ENCODE measurements at regions not wholly inside any gene's neighbourhood (a gene's known extent, or its start where the extent isn't known, plus 50 kb on each side); places are given as distances from the start of the nearest gene placed in this dataset.

DNA sequence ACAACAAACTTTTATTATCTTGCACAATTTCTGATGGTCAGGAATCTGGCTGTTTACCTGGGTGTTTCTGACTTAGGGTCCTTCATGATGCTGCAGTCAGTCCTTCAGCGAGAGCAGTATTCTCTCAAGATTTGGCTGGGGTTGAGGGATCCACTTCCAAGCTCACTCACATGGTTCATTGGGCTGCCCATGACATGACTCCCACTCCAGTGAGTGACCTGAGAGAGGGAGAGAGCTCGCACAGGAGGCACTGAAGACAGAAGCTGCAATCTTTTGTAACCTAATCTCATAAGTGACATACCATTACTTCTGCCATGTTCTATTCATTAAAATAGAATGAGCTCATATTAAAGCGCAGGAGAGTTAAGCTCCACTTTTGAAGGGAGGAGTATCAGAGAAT is 212.6 kb downstream of the SPATA31D1 start:
- Histone ChIP-seq H3K9ac (ENCODE audit: low read depth, low read length) (no peak overlapping the region), H3K4me3 (ENCODE audit: low read depth in 1 of 2, low read length in 2 of 2) (no peak overlapping the region), H4K20me1 (ENCODE audit: insufficient read depth, low read length) (no peaks in the 10 kb centered on the region), H3K36me3 (ENCODE audit: insufficient read depth, low read length) (no peaks in the 10 kb centered on the region), H2AFZ (ENCODE audit: low read depth, low read length) (no peak overlapping the region), H3K4me2 (ENCODE audit: insufficient read depth, low read length) (no peak overlapping the region), H3K79me2 (ENCODE audit: insufficient read depth, low read length) (no peaks in the 10 kb centered on the region), H3K9me3 (ENCODE audit: insufficient read depth, low read length, severe bottlenecking) (no peaks in the 10 kb centered on the region), H3K4me1 (ENCODE audit: insufficient read depth, low read length) (no peaks in the 10 kb centered on the region), H3K27ac (ENCODE audit: low read length) (no peak overlapping the region), H3K27me3 (ENCODE audit: insufficient read depth, low read length, poor library complexity) (no peaks in the 10 kb centered on the region)
- no peak for DNase-seq
- no peak for TF ChIP-seq EZH2 (IDR thresholded peaks at IDR 0.05; ENCODE audit: borderline replicate concordance, low read depth, low read length, severe bottlenecking)
- TF ChIP-seq, protein P1, sequence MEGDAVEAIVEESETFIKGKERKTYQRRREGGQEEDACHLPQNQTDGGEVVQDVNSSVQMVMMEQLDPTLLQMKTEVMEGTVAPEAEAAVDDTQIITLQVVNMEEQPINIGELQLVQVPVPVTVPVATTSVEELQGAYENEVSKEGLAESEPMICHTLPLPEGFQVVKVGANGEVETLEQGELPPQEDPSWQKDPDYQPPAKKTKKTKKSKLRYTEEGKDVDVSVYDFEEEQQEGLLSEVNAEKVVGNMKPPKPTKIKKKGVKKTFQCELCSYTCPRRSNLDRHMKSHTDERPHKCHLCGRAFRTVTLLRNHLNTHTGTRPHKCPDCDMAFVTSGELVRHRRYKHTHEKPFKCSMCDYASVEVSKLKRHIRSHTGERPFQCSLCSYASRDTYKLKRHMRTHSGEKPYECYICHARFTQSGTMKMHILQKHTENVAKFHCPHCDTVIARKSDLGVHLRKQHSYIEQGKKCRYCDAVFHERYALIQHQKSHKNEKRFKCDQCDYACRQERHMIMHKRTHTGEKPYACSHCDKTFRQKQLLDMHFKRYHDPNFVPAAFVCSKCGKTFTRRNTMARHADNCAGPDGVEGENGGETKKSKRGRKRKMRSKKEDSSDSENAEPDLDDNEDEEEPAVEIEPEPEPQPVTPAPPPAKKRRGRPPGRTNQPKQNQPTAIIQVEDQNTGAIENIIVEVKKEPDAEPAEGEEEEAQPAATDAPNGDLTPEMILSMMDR (IDR thresholded peaks at IDR 0.05; ENCODE audit: borderline replicate concordance, extremely low read depth, low read length, poor library complexity, severe bottlenecking): no peak
- no peak for ATAC-seq (ENCODE audit: insufficient read depth, low read depth)

- no peak for ATAC-seq (ENCODE audit: insufficient read depth, low read depth)
- H2AFZ ChIP-seq (ENCODE audit: low read depth, low read length): no peak overlapping the region
- no peaks in the 10 kb centered on the region for H3K79me2 ChIP-seq (ENCODE audit: insufficient read depth, low read length)
- H4K20me1 ChIP-seq (ENCODE audit: insufficient read depth, low read length): no peaks in the 10 kb centered on the region
- no peaks in the 10 kb centered on the region for H3K27me3 ChIP-seq (ENCODE audit: insufficient read depth, low read length, poor library complexity)
- no peak overlapping the region for H3K27ac ChIP-seq (ENCODE audit: low read length)
- H3K9ac ChIP-seq (ENCODE audit: low read depth, low read length): no peak overlapping the region
- no peak overlapping the region for H3K4me2 ChIP-seq (ENCODE audit: insufficient read depth, low read length)
- H3K36me3 ChIP-seq (ENCODE audit: insufficient read depth, low read length): no peaks in the 10 kb centered on the region
- no peaks in the 10 kb centered on the region for H3K4me1 ChIP-seq (ENCODE audit: insufficient read depth, low read length)
- no peak for DNase-seq
- no peaks in the 10 kb centered on the region for H3K9me3 ChIP-seq (ENCODE audit: insufficient read depth, low read length, severe bottlenecking)
- H3K4me3 ChIP-seq (ENCODE audit: low read depth in 1 of 2, low read length in 2 of 2): no peak overlapping the region
- no peak for TF ChIP-seq EZH2 (IDR thresholded peaks at IDR 0.05; ENCODE audit: borderline replicate concordance, low read depth, low read length, severe bottlenecking)
- TF ChIP-seq, protein P1 (IDR thresholded peaks at IDR 0.05; ENCODE audit: borderline replicate concordance, extremely low read depth, low read length, poor library complexity, severe bottlenecking): no peak
These were observed 214.2 kb downstream of the SPATA31D1 start for GRCh38 chr9:82202808-82203207.

- Histone ChIP-seq H3K9me3 (ENCODE audit: insufficient read depth, low read length, severe bottlenecking) (no peaks in the 10 kb centered on the region), H3K9ac (ENCODE audit: low read depth, low read length) (no peak overlapping the region), H3K27me3 (ENCODE audit: insufficient read depth, low read length, poor library complexity) (no peaks in the 10 kb centered on the region), H3K4me3 (ENCODE audit: low read depth in 1 of 2, low read length in 2 of 2) (no peak overlapping the region), H3K4me1 (ENCODE audit: insufficient read depth, low read length) (no peaks in the 10 kb centered on the region), H3K36me3 (ENCODE audit: insufficient read depth, low read length) (no peaks in the 10 kb centered on the region), H3K4me2 (ENCODE audit: insufficient read depth, low read length) (no peak overlapping the region), H3K27ac (ENCODE audit: low read length) (no peak overlapping the region), H3K79me2 (ENCODE audit: insufficient read depth, low read length) (no peaks in the 10 kb centered on the region), H4K20me1 (ENCODE audit: insufficient read depth, low read length) (no peaks in the 10 kb centered on the region), H2AFZ (ENCODE audit: low read depth, low read length) (no peak overlapping the region)
- TF ChIP-seq, protein P1 (IDR thresholded peaks at IDR 0.05; ENCODE audit: borderline replicate concordance, extremely low read depth, low read length, poor library complexity, severe bottlenecking): no peak
- TF ChIP-seq EZH2 (IDR thresholded peaks at IDR 0.05; ENCODE audit: borderline replicate concordance, low read depth, low read length, severe bottlenecking): no peak
- DNase-seq (no peak), ATAC-seq (ENCODE audit: insufficient read depth, low read depth) (no peak)
These were observed 217.9 kb downstream of the SPATA31D1 start for GRCh38 chr9:82206490-82206889.

GRCh38 chr9:82206946-82207345 is 218.4 kb downstream of the SPATA31D1 start:
- H3K9me3 ChIP-seq (ENCODE audit: insufficient read depth, low read length, severe bottlenecking): no peaks in the 10 kb centered on the region
- H3K4me2 ChIP-seq (ENCODE audit: insufficient read depth, low read length): no peak overlapping the region
- H3K79me2 ChIP-seq (ENCODE audit: insufficient read depth, low read length): no peaks in the 10 kb centered on the region
- no peak for DNase-seq
- no peak overlapping the region for H3K9ac ChIP-seq (ENCODE audit: low read depth, low read length)
- H3K4me1 ChIP-seq (ENCODE audit: insufficient read depth, low read length): no peaks in the 10 kb centered on the region
- H3K27ac ChIP-seq (ENCODE audit: low read length): no peak overlapping the region
- H3K4me3 ChIP-seq (ENCODE audit: low read depth in 1 of 2, low read length in 2 of 2): no peak overlapping the region
- TF ChIP-seq, protein P1 (IDR thresholded peaks at IDR 0.05; ENCODE audit: borderline replicate concordance, extremely low read depth, low read length, poor library complexity, severe bottlenecking): no peak
- TF ChIP-seq EZH2 (IDR thresholded peaks at IDR 0.05; ENCODE audit: borderline replicate concordance, low read depth, low read length, severe bottlenecking): no peak
- no peak overlapping the region for H2AFZ ChIP-seq (ENCODE audit: low read depth, low read length)
- no peaks in the 10 kb centered on the region for H3K36me3 ChIP-seq (ENCODE audit: insufficient read depth, low read length)
- ATAC-seq (ENCODE audit: insufficient read depth, low read depth): no peak
- no peaks in the 10 kb centered on the region for H3K27me3 ChIP-seq (ENCODE audit: insufficient read depth, low read length, poor library complexity)
- no peaks in the 10 kb centered on the region for H4K20me1 ChIP-seq (ENCODE audit: insufficient read depth, low read length)
